Upper lobe of right lung (tissue), 1 donor: ENCODE measurements at regions not wholly inside any gene's neighbourhood (a gene's known extent, or its start where the extent isn't known, plus 50 kb on each side); places are given as distances from the start of the nearest gene placed in this dataset.

Experiments used
- ATAC-seq: fragments of 200-7000 bp; cut with Tn5 transposase; one replicate; pipeline ENCODE4 v1.9.1; 2020; ENCODE audit warnings: mild to moderate bottlenecking, moderate library complexity
- DNase-seq: peaks from one replicate; pipeline ENCODE4 v3.0.0-alpha.2; 2020
- H3K27ac ChIP-seq: fragments of 200-600 bp; one replicate; pipeline ENCODE4 v1.8.0; 2022
- H3K27me3 ChIP-seq: fragments of 200-600 bp; one replicate; pipeline ENCODE4 v1.8.0; 2022; ENCODE audit warnings: mild to moderate bottlenecking
- H3K36me3 ChIP-seq: fragments of 200-600 bp; one replicate; pipeline ENCODE4 v1.8.0; 2022
- H3K4me1 ChIP-seq: fragments of 200-600 bp; one replicate; pipeline ENCODE4 v1.8.0; 2022
- H3K4me3 ChIP-seq: fragments of 200-600 bp; one replicate; pipeline ENCODE4 v1.8.0; 2022; ENCODE audit warnings: mild to moderate bottlenecking
- H3K9me3 ChIP-seq: fragments of 200-600 bp; one replicate; pipeline ENCODE4 v1.8.0; 2022
- CTCF ChIP-seq: fragments of 200-600 bp; IDR thresholded peaks from one replicate; pipeline ENCODE4 v1.8.0; 2022; ENCODE audit warnings: antibody characterized with exemption
- intact Hi-C: fragments of 100-400 bp; cut with DNase I; formaldehyde crosslinking; loops from one replicate; pipeline ENCODE4 v1.11.0; 2022
- donor health status: DM: no; HTN: yes; CAD: no; lungs with severe emphysema.

- no peak overlapping the region for H3K4me3 ChIP-seq
- H3K27ac ChIP-seq, result no peak overlapping the region
- ATAC-seq (no peak), DNase-seq (no peak)
- peaks cover 66% of the 10 kb centered on the region for H3K27me3 ChIP-seq
- H3K36me3 ChIP-seq, result no peaks in the 10 kb centered on the region
- no peaks in the 10 kb centered on the region for H3K4me1 ChIP-seq
- no peak for TF ChIP-seq CTCF
- intact Hi-C loops, result no loop called here
- no peaks in the 10 kb centered on the region for H3K9me3 ChIP-seq
Observed at GRCh38 chr9:131809941-131810344, 70.1 kb upstream of the RAPGEF1 start.

GRCh38 chr9:131808291-131808690 is 68.4 kb upstream of the RAPGEF1 start:
- no peaks in the 10 kb centered on the region for H3K36me3 ChIP-seq
- H3K27me3 ChIP-seq, result peaks cover 52% of the 10 kb centered on the region
- intact Hi-C loops, result no loop called here
- no peak for DNase-seq
- no peak overlapping the region for H3K27ac ChIP-seq
- H3K9me3 ChIP-seq, result no peaks in the 10 kb centered on the region
- TF ChIP-seq CTCF, result no peak
- H3K4me1 ChIP-seq, result no peaks in the 10 kb centered on the region
- H3K4me3 ChIP-seq, result no peak overlapping the region
- no peak for ATAC-seq

GRCh38 chr9:131807144-131807983 is 67.5 kb upstream of the RAPGEF1 start:
- DNase-seq, result no peak
- H3K27me3 ChIP-seq, result peaks cover 50% of the 10 kb centered on the region
- intact Hi-C loops, result no loop called here
- no peaks in the 10 kb centered on the region for H3K4me1 ChIP-seq
- no peak overlapping the region for H3K4me3 ChIP-seq
- no peak for TF ChIP-seq CTCF
- H3K27ac ChIP-seq, result no peak overlapping the region
- no peaks in the 10 kb centered on the region for H3K36me3 ChIP-seq
- no peak for ATAC-seq
- H3K9me3 ChIP-seq, result no peaks in the 10 kb centered on the region

- TF ChIP-seq CTCF, result no peak
- intact Hi-C loops, result no loop called here
- no peak for ATAC-seq
- DNase-seq, result no peak
- H3K36me3 ChIP-seq, result no peaks in the 10 kb centered on the region
- no peaks in the 10 kb centered on the region for H3K9me3 ChIP-seq
- H3K27ac ChIP-seq, result no peak overlapping the region
- H3K4me3 ChIP-seq, result no peak overlapping the region
- H3K4me1 ChIP-seq, result no peaks in the 10 kb centered on the region
- H3K27me3 ChIP-seq, result peaks cover 42% of the 10 kb centered on the region
Observed at GRCh38 chr9:131805803-131806202, 65.9 kb upstream of the RAPGEF1 start.

GRCh38 chr9:131804826-131805225 is 65.0 kb upstream of the RAPGEF1 start:
- H3K27ac ChIP-seq, result no peak overlapping the region
- no peaks in the 10 kb centered on the region for H3K36me3 ChIP-seq
- H3K4me3 ChIP-seq, result no peak overlapping the region
- intact Hi-C loops, result no loop called here
- no peak for TF ChIP-seq CTCF
- ATAC-seq (no peak), DNase-seq (no peak)
- peaks cover 37% of the 10 kb centered on the region for H3K27me3 ChIP-seq
- no peaks in the 10 kb centered on the region for H3K4me1 ChIP-seq
- H3K9me3 ChIP-seq, result no peaks in the 10 kb centered on the region
